Panc1 (cell line): ENCODE measurements at regions not wholly inside any gene's neighbourhood (a gene's known extent, or its start where the extent isn't known, plus 50 kb on each side); places are given as distances from the start of the nearest gene placed in this dataset.

ENCODE experiments used
- ATAC-seq: fragments of 200-7000 bp; cut with Tn5 transposase; 2 replicates; pipeline ENCODE4 v1.9.1; 2020; ENCODE audit warnings: mild to moderate bottlenecking, moderate library complexity
- BruUV-seq: library from RNA; stranded (reverse); fragments of 400-500 nt; replicated peaks from 2 replicates; lab custom pipeline; 2021; lab: Mats Ljungman, UMichigan
- CTCF ChIA-PET: fragments of 300-600 bp; sonication (Branson Sonifier 250); formaldehyde crosslinking; loops from one replicate; lab custom pipeline; 2022; ENCODE audit warnings: antibody characterized with exemption; lab: Charles Lee
- POLR2A ChIA-PET: fragments of 300-600 bp; sonication (Branson Sonifier 250); formaldehyde crosslinking; loops from one replicate; lab custom pipeline; 2022; ENCODE audit warnings: antibody characterized with exemption; lab: Charles Lee
- DNase-seq: peaks from one replicate; pipeline ENCODE4 v3.0.0-alpha.2; 2010; ENCODE audit warnings: low read depth, low spot score
- H3K27ac ChIP-seq: 2 replicates; pipeline ENCODE4 v1.5.1; 2011; ENCODE audit warnings: mild to moderate bottlenecking, low read length, inconsistent platforms
- H3K27me3 ChIP-seq: fragments of 200-500 bp; sonication (Bioruptor generic); 2 replicates; pipeline ENCODE4 v1.6.0; 2014; ENCODE audit warnings: low read length, inconsistent platforms; ENCODE audit not compliant: control insufficient read depth, insufficient read depth
- H3K36me3 ChIP-seq: fragments of 200-500 bp; sonication (Bioruptor generic); 2 replicates; pipeline ENCODE4 v1.5.1; 2014; ENCODE audit warnings: inconsistent platforms, mild to moderate bottlenecking, low read length, moderate library complexity; ENCODE audit not compliant: control insufficient read depth, insufficient read depth
- H3K4me1 ChIP-seq: 2 replicates; pipeline ENCODE4 v1.5.1; 2011; ENCODE audit warnings: inconsistent platforms, mild to moderate bottlenecking, low read length, moderate library complexity; ENCODE audit not compliant: control insufficient read depth, insufficient read depth
- H3K4me3 ChIP-seq, 2 experiments: 2 replicates each; pipeline ENCODE4 v1.5.1; 2011 to 2012; ENCODE audit warnings: low read depth in 2 of 2, low read length in 2 of 2, mild to moderate bottlenecking in 2 of 2, inconsistent platforms in 1 of 2, moderate library complexity in 1 of 2
- H3K9me3 ChIP-seq: fragments of 200-500 bp; sonication (Bioruptor generic); 2 replicates; pipeline ENCODE4 v1.5.1; 2014; ENCODE audit warnings: low read depth, mild to moderate bottlenecking, inconsistent platforms, low read length, moderate library complexity; ENCODE audit not compliant: control insufficient read depth, insufficient read depth
- CTCF ChIP-seq: fragments of 450-650 bp; IDR thresholded peaks from 2 replicates; pipeline ENCODE4 v1.5.1; 2017; ENCODE audit warnings: mild to moderate bottlenecking
- POLR2AphosphoS5 ChIP-seq: IDR thresholded peaks from 2 replicates; pipeline ENCODE4 v1.6.1; 2012; ENCODE audit warnings: mild to moderate bottlenecking, low read depth, low read length, moderate library complexity
- SIN3A ChIP-seq: IDR thresholded peaks from 2 replicates; pipeline ENCODE4 v1.6.1; 2012; ENCODE audit warnings: low read depth, mild to moderate bottlenecking, low read length, moderate library complexity, borderline replicate concordance; ENCODE audit not compliant: insufficient read depth
- TCF7L2 ChIP-seq: IDR thresholded peaks from 2 replicates; pipeline ENCODE4 v1.6.1; 2011; ENCODE audit warnings: mild to moderate bottlenecking, low read depth, low read length, inconsistent platforms
- in situ Hi-C: cut with HindIII; loops from 2 replicates; pipeline ENCODE4 v1.10.0; 2016; ENCODE audit warnings: low sequenced_read_pairs, low pct_unique_long_range_greater_than_20kb
- intact Hi-C: fragments of 100-400 bp; cut with micrococcal nuclease; formaldehyde crosslinking; loops from one replicate; pipeline ENCODE4 v1.10.0; 2022; ENCODE audit not compliant: unreplicated experiment
- TF ChIP-seq, protein P1 (sequence below), 2 experiments: IDR thresholded peaks; 2 replicates each; pipeline ENCODE4 v1.6.1; 2011 to 2012; ENCODE audit warnings: low read depth in 2 of 2, control low read depth in 1 of 2, low read length in 1 of 2, mild to moderate bottlenecking in 1 of 2, moderate library complexity in 1 of 2; ENCODE audit not compliant: insufficient read depth in 1 of 2

DNA sequence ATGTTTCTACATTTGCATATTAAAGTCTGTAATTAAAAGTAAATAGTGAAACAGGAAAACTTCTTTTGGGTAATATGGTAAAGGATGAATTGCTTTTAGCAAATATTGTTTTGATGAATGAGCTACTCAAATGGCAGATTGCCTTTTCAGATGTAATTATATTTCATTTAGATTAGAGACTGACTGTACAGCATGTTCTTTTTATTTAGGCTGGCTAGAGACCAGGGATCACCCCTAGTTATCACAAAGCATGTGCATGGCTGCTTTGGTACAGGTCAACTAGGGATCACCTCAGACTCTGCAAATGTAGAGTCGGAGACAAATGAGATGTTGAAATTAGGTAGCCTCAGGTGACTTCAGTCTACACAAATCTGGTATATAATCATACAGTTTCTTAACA, 214.9 kb upstream of the SEMA6A start:
- Histone ChIP-seq H3K27me3 (no peaks in the 10 kb centered on the region; the same call in 1 of the 2 replicates), H3K27ac (no peak overlapping the region), H3K4me3 (no peak overlapping the region), H3K4me1 (no peaks in the 10 kb centered on the region), H3K36me3 (no peaks in the 10 kb centered on the region), H3K9me3 (no peaks in the 10 kb centered on the region)
- ChIA-PET CTCF (no interaction called here), POLR2A (no interaction called here)
- ATAC-seq: no peak
- no TSS peak for BruUV-seq
- TF ChIP-seq POLR2AphosphoS5 (no peak), TCF7L2 (no peak), CTCF (no peak), SIN3A (no peak)
- TF ChIP-seq, protein P1, sequence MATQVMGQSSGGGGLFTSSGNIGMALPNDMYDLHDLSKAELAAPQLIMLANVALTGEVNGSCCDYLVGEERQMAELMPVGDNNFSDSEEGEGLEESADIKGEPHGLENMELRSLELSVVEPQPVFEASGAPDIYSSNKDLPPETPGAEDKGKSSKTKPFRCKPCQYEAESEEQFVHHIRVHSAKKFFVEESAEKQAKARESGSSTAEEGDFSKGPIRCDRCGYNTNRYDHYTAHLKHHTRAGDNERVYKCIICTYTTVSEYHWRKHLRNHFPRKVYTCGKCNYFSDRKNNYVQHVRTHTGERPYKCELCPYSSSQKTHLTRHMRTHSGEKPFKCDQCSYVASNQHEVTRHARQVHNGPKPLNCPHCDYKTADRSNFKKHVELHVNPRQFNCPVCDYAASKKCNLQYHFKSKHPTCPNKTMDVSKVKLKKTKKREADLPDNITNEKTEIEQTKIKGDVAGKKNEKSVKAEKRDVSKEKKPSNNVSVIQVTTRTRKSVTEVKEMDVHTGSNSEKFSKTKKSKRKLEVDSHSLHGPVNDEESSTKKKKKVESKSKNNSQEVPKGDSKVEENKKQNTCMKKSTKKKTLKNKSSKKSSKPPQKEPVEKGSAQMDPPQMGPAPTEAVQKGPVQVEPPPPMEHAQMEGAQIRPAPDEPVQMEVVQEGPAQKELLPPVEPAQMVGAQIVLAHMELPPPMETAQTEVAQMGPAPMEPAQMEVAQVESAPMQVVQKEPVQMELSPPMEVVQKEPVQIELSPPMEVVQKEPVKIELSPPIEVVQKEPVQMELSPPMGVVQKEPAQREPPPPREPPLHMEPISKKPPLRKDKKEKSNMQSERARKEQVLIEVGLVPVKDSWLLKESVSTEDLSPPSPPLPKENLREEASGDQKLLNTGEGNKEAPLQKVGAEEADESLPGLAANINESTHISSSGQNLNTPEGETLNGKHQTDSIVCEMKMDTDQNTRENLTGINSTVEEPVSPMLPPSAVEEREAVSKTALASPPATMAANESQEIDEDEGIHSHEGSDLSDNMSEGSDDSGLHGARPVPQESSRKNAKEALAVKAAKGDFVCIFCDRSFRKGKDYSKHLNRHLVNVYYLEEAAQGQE (IDR thresholded peaks at IDR 0.05; ENCODE audit: insufficient read depth in 1 of 2, low read depth in 2 of 2, low read length in 1 of 2): no peak
- intact Hi-C loops (no loop called here), in situ Hi-C loops (no loop called here)
- DNase-seq: no peak

DNA sequence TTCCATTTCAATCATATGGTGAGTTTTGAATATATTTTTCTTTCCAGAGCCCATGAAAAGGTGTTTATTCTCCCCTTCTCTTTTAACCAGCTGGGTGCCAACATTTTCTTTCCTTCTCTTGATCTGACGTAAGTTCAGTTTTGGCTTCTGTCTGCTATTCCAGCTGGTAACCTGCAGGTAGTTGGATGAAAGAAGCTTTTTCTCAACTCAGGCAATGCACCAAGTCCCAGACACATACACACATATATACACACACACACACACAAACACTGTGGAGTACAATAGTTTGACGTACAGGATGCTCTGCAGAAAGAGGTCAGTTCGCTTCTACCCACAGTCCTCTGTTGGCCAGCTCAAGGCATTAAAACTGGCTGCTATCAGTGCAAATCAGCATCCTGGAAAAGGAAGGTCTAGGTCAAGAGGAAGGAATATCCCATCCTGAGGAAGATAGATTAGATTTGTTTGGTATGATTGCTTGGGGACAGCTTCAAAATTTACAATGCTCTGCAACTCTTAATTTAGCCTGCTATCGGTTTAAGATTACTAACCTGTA, 214.3 kb upstream of the SEMA6A start:
- intact Hi-C loops: no loop called here
- no peaks in the 10 kb centered on the region; the same call in 1 of the 2 replicates for H3K27me3 ChIP-seq
- H3K27ac ChIP-seq: no peak overlapping the region
- in situ Hi-C loops: no loop called here
- ATAC-seq: no peak
- H3K4me1 ChIP-seq: no peaks in the 10 kb centered on the region
- BruUV-seq: no TSS peak
- H3K9me3 ChIP-seq: no peaks in the 10 kb centered on the region
- no peaks in the 10 kb centered on the region for H3K36me3 ChIP-seq
- TF ChIP-seq TCF7L2: no peak
- TF ChIP-seq, protein P1 (IDR thresholded peaks at IDR 0.05; ENCODE audit: insufficient read depth in 1 of 2, low read depth in 2 of 2, low read length in 1 of 2): no peak
- no peak for TF ChIP-seq SIN3A
- no peak for TF ChIP-seq POLR2AphosphoS5
- TF ChIP-seq CTCF: no peak
- no peak for DNase-seq
- POLR2A ChIA-PET: no interaction called here
- CTCF ChIA-PET: no interaction called here
- H3K4me3 ChIP-seq: no peak overlapping the region
